GM19395 (cell line): ENCODE measurements at regions not wholly inside any gene's neighbourhood (a gene's known extent, or its start where the extent isn't known, plus 50 kb on each side); places are given as distances from the start of the nearest gene placed in this dataset.
"Not testable (repeated sequence)": the region's sequence is repeated elsewhere in the genome, so short reads cannot be mapped to it uniquely, and the experiment has no call there.

Source experiments
- ATAC-seq: cut with Tn5 transposase; IDR thresholded peaks from one replicate; pipeline ENCODE4 v1.9.1; 2021; ENCODE audit warnings: mild to moderate bottlenecking, moderate library complexity; ENCODE audit not compliant: unreplicated experiment

- ATAC-seq = no peak
These were observed 63.0 kb downstream of the HOXA1 start for GRCh38 chr7:27032839-27033238.

- ATAC-seq = peak; percentile 93
These were observed 64.3 kb downstream of the HOXA1 start for GRCh38 chr7:27031289-27032172.

- ATAC-seq = no peak
These were observed 65.3 kb downstream of the HOXA1 start for GRCh38 chr7:27030393-27031050.

- ATAC-seq = no peak
These were observed 70.5 kb downstream of the HOXA1 start for GRCh38 chr7:27025270-27025669.

GRCh38 chr7:27010068-27010467 lies 85.7 kb downstream of the HOXA1 start:
- no peak for ATAC-seq

GRCh38 chr7:27000496-27000895 lies 95.3 kb downstream of the HOXA1 start:
- ATAC-seq = no peak

GRCh38 chr7:26998284-26998683 lies 97.5 kb downstream of the HOXA1 start:
- ATAC-seq = not testable (repeated sequence)

- no peak for ATAC-seq
These were observed 100.1 kb downstream of the HOXA1 start for GRCh38 chr7:26995666-26996065.

- ATAC-seq = no peak
These were observed 101.7 kb downstream of the HOXA1 start for GRCh38 chr7:26993816-26994810.

- ATAC-seq = no peak
These were observed 103.1 kb downstream of the HOXA1 start for GRCh38 chr7:26992670-26993069.

- ATAC-seq = no peak
These were observed 104.0 kb downstream of the HOXA1 start for GRCh38 chr7:26991796-26992195.

- ATAC-seq = no peak
These were observed 105.7 kb downstream of the HOXA1 start for GRCh38 chr7:26989897-26990670.

GRCh38 chr7:26988836-26989374 lies 106.9 kb downstream of the HOXA1 start:
- no peak for ATAC-seq

- no peak for ATAC-seq
These were observed 108.5 kb downstream of the HOXA1 start for GRCh38 chr7:26987338-26987737.

GRCh38 chr7:26978146-26978545 lies 113.8 kb upstream of the SKAP2 start:
- no peak for ATAC-seq

GRCh38 chr7:26976840-26977239 lies 112.5 kb upstream of the SKAP2 start:
- no peak for ATAC-seq

GRCh38 chr7:26971924-26972323 lies 107.5 kb upstream of the SKAP2 start:
- not testable (repeated sequence) for ATAC-seq

- no peak for ATAC-seq
These were observed 101.3 kb upstream of the SKAP2 start for GRCh38 chr7:26965724-26966123.

- ATAC-seq = no peak
These were observed 99.9 kb upstream of the SKAP2 start for GRCh38 chr7:26964156-26964808.
